HL-60/S4 (cell line): ENCODE measurements at regions not wholly inside any gene's neighbourhood (a gene's known extent, or its start where the extent isn't known, plus 50 kb on each side); places are given as distances from the start of the nearest gene placed in this dataset.

ENCODE experiments used
- in situ Hi-C: fragments of 300-500 bp; cut with MboI; formaldehyde crosslinking; loops from 2 replicates; pipeline ENCODE4 v1.14.3; 2022; ENCODE audit warnings: low sequenced_read_pairs

GRCh38 chr22:34038801-34039555 is 118.7 kb upstream of the LARGE1 start:
- in situ Hi-C loops, result no loop called here

DNA sequence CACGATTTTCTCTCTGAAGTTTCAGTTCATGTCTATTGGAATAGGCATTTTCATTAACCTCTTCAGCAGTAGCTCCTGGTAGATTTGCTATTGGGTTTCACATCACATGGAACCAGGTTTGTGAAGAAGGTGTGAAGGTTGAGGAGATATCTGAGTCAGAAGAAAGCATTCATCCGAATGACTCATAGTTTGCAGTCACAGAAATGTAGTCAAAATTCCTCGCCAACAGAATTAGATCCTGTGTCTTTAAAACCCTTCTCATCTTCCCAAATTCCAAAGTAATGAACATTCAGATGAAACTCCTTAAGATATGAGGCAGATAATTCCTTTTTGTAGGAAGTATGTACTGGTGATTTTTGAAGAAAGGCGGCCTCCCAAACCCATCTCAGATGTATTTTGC is 125.0 kb upstream of the LARGE1 start:
- in situ Hi-C loops, result no loop called here

GRCh38 chr22:34055525-34056200 is 135.4 kb upstream of the LARGE1 start:
- in situ Hi-C loops, result no loop called here

- in situ Hi-C loops, result no loop called here
These were observed 137.4 kb upstream of the LARGE1 start for GRCh38 chr22:34057726-34058125.

DNA sequence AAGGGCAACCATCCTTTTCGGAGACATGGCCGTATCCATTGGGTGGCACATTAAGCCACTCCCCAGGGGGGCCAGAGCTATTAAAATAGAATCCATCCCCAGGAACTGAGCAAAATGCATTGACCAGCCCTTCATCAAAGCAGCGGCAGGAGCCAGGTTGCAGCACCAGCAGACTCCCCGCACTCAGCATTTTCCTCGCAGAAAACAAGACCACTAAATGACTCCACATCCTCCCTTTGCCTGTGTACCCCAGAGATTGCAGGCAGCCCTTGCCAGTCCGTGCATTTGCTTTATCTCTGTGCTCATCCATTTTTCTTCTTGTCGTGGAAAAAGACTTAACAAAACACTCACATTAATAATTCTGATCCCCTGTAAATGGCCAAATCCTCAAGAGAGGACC is 144.4 kb upstream of the LARGE1 start:
- in situ Hi-C loops, result no loop called here

DNA sequence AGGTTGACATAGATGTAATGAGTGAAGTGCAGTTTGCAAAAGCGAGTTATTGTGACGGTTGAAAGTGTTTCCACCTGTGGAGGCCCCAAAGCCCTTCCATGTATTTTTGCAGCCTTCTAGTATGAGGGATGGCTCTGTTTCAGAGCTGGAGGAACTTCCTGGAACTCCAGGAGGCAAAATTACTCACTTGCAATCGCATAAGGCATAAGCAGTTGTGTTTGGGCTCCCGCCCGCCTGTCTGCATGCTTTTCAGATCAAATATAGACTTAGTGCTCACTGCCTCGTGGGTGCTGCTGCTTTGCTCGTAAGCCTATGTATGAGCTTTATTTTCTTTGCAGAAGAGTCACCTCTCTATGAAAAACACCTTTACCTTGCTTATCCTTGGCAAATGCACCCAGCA is 146.8 kb upstream of the LARGE1 start:
- in situ Hi-C loops, result no loop called here

DNA sequence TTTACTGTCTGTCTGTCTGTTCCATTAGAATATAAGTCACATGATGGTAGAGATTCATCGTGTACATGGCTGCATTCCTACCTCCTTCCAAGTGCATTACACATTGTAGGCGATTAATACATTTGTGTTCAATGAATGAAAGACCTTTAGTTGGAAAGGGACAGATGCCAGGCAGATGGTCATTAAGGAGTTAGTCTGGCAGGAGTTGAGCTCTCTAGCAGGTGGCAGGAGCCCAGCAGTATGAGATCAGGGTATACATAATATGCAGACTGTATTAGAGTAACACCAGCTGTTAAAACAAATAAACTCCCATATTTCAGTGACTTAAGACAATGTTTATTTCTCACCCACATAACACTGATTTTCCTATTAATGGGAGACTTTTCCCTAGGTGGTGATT is 147.7 kb upstream of the LARGE1 start:
- in situ Hi-C loops, result no loop called here

DNA sequence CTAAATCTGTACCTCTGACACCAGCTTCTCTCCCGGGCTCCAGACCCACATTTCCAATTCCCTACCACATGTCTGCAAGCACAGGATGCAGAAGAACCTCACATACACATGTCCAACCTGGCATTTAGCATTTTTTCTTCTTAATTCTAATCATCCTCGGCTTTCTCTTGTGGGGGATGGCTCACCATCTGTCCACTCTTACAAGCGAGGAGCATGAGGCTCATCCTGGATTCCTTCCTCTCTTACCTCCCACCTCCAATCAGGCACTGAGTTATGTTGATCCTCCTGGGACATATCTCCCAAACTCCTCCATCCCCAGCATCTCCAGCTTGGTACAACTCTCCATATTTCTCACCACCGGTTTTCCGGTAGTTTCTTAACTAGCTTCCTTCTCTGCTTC is 149.8 kb upstream of the LARGE1 start:
- in situ Hi-C loops, result no loop called here

DNA sequence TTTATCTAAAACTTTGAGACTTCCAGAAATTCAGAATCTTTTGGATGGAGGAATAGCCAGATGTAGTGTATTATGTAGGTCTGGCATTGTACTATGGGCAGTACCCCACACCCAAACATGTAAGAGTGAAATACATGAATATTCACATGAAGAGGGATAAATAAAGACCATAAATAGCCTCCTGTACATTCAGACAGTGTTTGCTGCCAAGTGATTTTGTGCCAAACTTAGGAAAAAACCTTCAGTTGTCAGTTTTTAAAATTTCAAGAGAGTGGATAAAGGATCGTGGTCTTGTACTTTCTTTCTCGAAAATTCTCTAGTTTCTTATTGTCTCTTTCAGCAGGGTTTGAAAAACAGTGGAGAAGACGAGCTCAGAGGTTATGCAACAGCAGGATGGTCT is 150.3 kb upstream of the LARGE1 start:
- in situ Hi-C loops, result no loop called here

DNA sequence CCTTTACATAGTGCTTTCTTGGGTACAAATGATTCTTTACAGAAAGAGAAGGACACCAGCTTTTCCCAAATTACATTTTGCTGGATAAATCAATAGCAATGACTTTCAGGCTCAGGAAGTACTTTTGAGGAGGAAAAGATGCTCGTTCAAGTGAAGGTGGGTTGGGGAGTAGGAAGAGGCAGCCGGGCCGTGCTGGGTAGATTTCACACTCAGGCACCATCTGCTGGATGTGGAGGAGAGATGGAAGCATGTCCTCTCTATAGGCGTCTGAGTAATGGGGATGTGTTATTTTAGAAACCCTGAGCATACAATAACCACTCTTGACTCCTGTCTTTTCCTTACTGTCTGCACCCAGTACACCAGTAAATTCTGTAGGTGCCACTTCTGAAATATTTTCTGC is 152.3 kb upstream of the LARGE1 start:
- in situ Hi-C loops, result no loop called here

DNA sequence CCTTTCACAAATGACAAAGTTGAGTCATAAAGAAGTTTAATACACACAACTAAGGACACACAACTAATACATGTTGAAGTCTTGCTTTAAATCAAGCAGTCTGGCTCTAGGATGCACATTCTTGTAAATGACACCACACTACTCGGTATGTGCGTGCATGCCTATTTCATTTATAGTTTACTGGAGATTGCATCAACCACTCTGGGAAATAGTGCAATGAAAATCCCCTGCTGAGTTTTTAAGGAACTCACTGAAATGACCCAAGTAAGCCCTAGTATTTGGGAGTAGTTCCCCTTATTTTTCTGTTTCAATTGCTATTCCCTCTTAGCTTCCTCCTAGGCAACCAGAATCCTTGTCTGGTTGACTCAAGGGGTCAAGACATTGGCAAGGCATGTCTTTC is 160.2 kb upstream of the LARGE1 start:
- in situ Hi-C loops, result no loop called here

GRCh38 chr22:34096770-34097169 is 176.5 kb upstream of the LARGE1 start:
- in situ Hi-C loops, result no loop called here

DNA sequence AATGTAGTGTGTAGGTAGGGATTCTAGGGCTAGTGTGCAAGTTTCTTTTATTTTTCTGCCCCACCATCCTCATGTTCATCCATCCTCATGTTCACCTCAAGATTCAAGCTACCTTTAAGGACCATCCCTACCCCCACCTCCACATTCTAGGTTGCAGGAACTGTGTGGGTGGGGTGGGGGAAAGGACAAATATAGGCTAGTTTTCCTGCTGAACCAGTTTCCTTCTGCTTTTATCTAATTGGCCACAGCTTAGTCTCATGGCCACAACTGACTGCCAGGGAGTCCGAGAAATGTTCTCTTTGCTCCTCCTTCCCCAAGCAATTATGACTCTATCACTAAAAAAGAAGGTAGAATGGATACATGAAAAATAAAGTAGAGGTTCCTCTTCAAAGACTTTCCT is 179.0 kb upstream of the LARGE1 start:
- in situ Hi-C loops, result no loop called here

DNA sequence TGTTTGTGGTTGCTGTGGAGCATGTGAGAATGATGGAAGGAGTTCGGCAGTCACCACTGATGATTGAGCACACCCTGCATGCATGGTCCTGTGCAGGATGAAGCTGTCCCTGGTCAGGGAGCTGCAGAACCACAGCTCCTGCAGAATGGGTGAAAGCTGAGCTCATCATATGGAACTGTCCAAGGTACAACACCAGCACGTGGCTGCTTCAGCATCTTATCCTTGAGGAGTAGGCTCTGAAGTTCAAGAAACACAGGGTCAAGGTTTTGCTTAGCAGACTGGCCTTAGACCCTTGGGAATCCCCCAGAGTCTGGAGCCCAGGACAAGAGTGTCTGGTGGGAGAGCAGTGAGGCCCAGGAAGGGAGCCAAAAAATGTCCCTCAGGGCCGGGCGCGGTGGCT is 182.4 kb upstream of the LARGE1 start:
- in situ Hi-C loops, result no loop called here

- in situ Hi-C loops, result no loop called here
These were observed 185.3 kb upstream of the LARGE1 start for GRCh38 chr22:34105461-34106062.

GRCh38 chr22:34108168-34108567 is 187.9 kb upstream of the LARGE1 start:
- in situ Hi-C loops, result no loop called here

- in situ Hi-C loops, result no loop called here
These were observed 191.0 kb upstream of the LARGE1 start for GRCh38 chr22:34111210-34111824.

- in situ Hi-C loops, result no loop called here
These were observed 193.1 kb upstream of the LARGE1 start for GRCh38 chr22:34113381-34113780.

GRCh38 chr22:34114406-34114805 is 194.1 kb upstream of the LARGE1 start:
- in situ Hi-C loops, result no loop called here

- in situ Hi-C loops, result no loop called here
These were observed 195.4 kb upstream of the LARGE1 start for GRCh38 chr22:34115722-34116121.

GRCh38 chr22:34116126-34116525 is 195.8 kb upstream of the LARGE1 start:
- in situ Hi-C loops, result no loop called here

GRCh38 chr22:34122042-34122441 is 201.8 kb upstream of the LARGE1 start:
- in situ Hi-C loops, result no loop called here
